ENCODE measurements at regions not wholly inside any gene's neighbourhood (a gene's known extent, or its start where the extent isn't known, plus 50 kb on each side); places are given as distances from the start of the nearest gene placed in this dataset.

GRCh38 chr16:62664566-62664965 is 628.3 kb upstream of the CDH8 start:
- Histone ChIP-seq H3K9ac (ENCODE audit: low read depth in 1 of 2, low read length in 2 of 2) (no peak overlapping the region), H3K9me3 (ENCODE audit: control insufficient read depth in 1 of 2, low read length in 2 of 2) (peaks cover 4 to 7% of the 10 kb centered on the region in 2 donors), H3K27me3 (ENCODE audit: control insufficient read depth in 1 of 2, insufficient read depth in 2 of 2, low read length in 2 of 2) (no peaks in the 10 kb centered on the region), H3K4me3 (ENCODE audit: low read depth in 1 of 2, low read length in 2 of 2) (no peak overlapping the region), H3K36me3 (ENCODE audit: control insufficient read depth in 1 of 2, insufficient read depth in 2 of 2, low read length in 2 of 2) (no peaks in the 10 kb centered on the region), H3K4me1 (ENCODE audit: control insufficient read depth in 1 of 2, insufficient read depth in 2 of 2, low read length in 2 of 2) (no peaks in the 10 kb centered on the region), H3K27ac (ENCODE audit: low read depth, low read length) (no peak overlapping the region)

GRCh38 chr16:62661435-62661834 is 625.2 kb upstream of the CDH8 start:
- Histone ChIP-seq H3K9ac (ENCODE audit: low read depth in 1 of 2, low read length in 2 of 2) (no peak overlapping the region), H3K4me3 (ENCODE audit: low read depth in 1 of 2, low read length in 2 of 2) (no peak overlapping the region), H3K27me3 (ENCODE audit: control insufficient read depth in 1 of 2, insufficient read depth in 2 of 2, low read length in 2 of 2) (no peaks in the 10 kb centered on the region), H3K36me3 (ENCODE audit: control insufficient read depth in 1 of 2, insufficient read depth in 2 of 2, low read length in 2 of 2) (no peaks in the 10 kb centered on the region), H3K4me1 (ENCODE audit: control insufficient read depth in 1 of 2, insufficient read depth in 2 of 2, low read length in 2 of 2) (no peaks in the 10 kb centered on the region), H3K9me3 (ENCODE audit: control insufficient read depth in 1 of 2, low read length in 2 of 2) (peaks cover 0 to 5% of the 10 kb centered on the region in 2 donors), H3K27ac (ENCODE audit: low read depth, low read length) (no peak overlapping the region)

GRCh38 chr16:62657116-62657515 is 620.9 kb upstream of the CDH8 start:
- H3K27me3 ChIP-seq (ENCODE audit: control insufficient read depth in 1 of 2, insufficient read depth in 2 of 2, low read length in 2 of 2), result no peaks in the 10 kb centered on the region
- H3K4me1 ChIP-seq (ENCODE audit: control insufficient read depth in 1 of 2, insufficient read depth in 2 of 2, low read length in 2 of 2), result no peaks in the 10 kb centered on the region
- H3K9ac ChIP-seq (ENCODE audit: low read depth in 1 of 2, low read length in 2 of 2), result no peak overlapping the region
- no peaks in the 10 kb centered on the region for H3K36me3 ChIP-seq (ENCODE audit: control insufficient read depth in 1 of 2, insufficient read depth in 2 of 2, low read length in 2 of 2)
- no peak overlapping the region for H3K27ac ChIP-seq (ENCODE audit: low read depth, low read length)
- H3K4me3 ChIP-seq (ENCODE audit: low read depth in 1 of 2, low read length in 2 of 2), result no peak overlapping the region
- peaks cover 0 to 5% of the 10 kb centered on the region in 2 donors for H3K9me3 ChIP-seq (ENCODE audit: control insufficient read depth in 1 of 2, low read length in 2 of 2)

GRCh38 chr16:62652441-62653120 is 616.3 kb upstream of the CDH8 start:
- Histone ChIP-seq H3K27ac (ENCODE audit: low read depth, low read length) (no peak overlapping the region), H3K9me3 (ENCODE audit: control insufficient read depth in 1 of 2, low read length in 2 of 2) (peaks cover 6 to 7% of the 10 kb centered on the region in 2 donors), H3K4me1 (ENCODE audit: control insufficient read depth in 1 of 2, insufficient read depth in 2 of 2, low read length in 2 of 2) (no peaks in the 10 kb centered on the region), H3K4me3 (ENCODE audit: low read depth in 1 of 2, low read length in 2 of 2) (no peak overlapping the region), H3K36me3 (ENCODE audit: control insufficient read depth in 1 of 2, insufficient read depth in 2 of 2, low read length in 2 of 2) (no peaks in the 10 kb centered on the region), H3K27me3 (ENCODE audit: control insufficient read depth in 1 of 2, insufficient read depth in 2 of 2, low read length in 2 of 2) (no peaks in the 10 kb centered on the region), H3K9ac (ENCODE audit: low read depth in 1 of 2, low read length in 2 of 2) (no peak overlapping the region)

GRCh38 chr16:62648256-62648655 is 612.0 kb upstream of the CDH8 start:
- H3K36me3 ChIP-seq (ENCODE audit: control insufficient read depth in 1 of 2, insufficient read depth in 2 of 2, low read length in 2 of 2), result no peaks in the 10 kb centered on the region
- H3K9me3 ChIP-seq (ENCODE audit: control insufficient read depth in 1 of 2, low read length in 2 of 2), result peaks cover 19 to 36% of the 10 kb centered on the region in 2 donors
- no peaks in the 10 kb centered on the region for H3K27me3 ChIP-seq (ENCODE audit: control insufficient read depth in 1 of 2, insufficient read depth in 2 of 2, low read length in 2 of 2)
- H3K27ac ChIP-seq (ENCODE audit: low read depth, low read length), result no peak overlapping the region
- H3K4me3 ChIP-seq (ENCODE audit: low read depth in 1 of 2, low read length in 2 of 2), result no peak overlapping the region
- no peak overlapping the region for H3K9ac ChIP-seq (ENCODE audit: low read depth in 1 of 2, low read length in 2 of 2)
- no peaks in the 10 kb centered on the region for H3K4me1 ChIP-seq (ENCODE audit: control insufficient read depth in 1 of 2, insufficient read depth in 2 of 2, low read length in 2 of 2)

- Histone ChIP-seq H3K27ac (ENCODE audit: low read depth, low read length) (no peak overlapping the region), H3K27me3 (ENCODE audit: control insufficient read depth in 1 of 2, insufficient read depth in 2 of 2, low read length in 2 of 2) (no peaks in the 10 kb centered on the region), H3K36me3 (ENCODE audit: control insufficient read depth in 1 of 2, insufficient read depth in 2 of 2, low read length in 2 of 2) (no peaks in the 10 kb centered on the region), H3K4me1 (ENCODE audit: control insufficient read depth in 1 of 2, insufficient read depth in 2 of 2, low read length in 2 of 2) (no peaks in the 10 kb centered on the region), H3K9me3 (ENCODE audit: control insufficient read depth in 1 of 2, low read length in 2 of 2) (peaks cover 15 to 28% of the 10 kb centered on the region in 2 donors), H3K4me3 (ENCODE audit: low read depth in 1 of 2, low read length in 2 of 2) (no peak overlapping the region), H3K9ac (ENCODE audit: low read depth in 1 of 2, low read length in 2 of 2) (no peak overlapping the region)
Measured at GRCh38 chr16:62644030-62644812, 608.0 kb upstream of the CDH8 start.

GRCh38 chr16:62642677-62643076 is 606.4 kb upstream of the CDH8 start:
- H3K4me3 ChIP-seq (ENCODE audit: low read depth in 1 of 2, low read length in 2 of 2), result no peak overlapping the region
- no peak overlapping the region for H3K27ac ChIP-seq (ENCODE audit: low read depth, low read length)
- no peak overlapping the region for H3K9ac ChIP-seq (ENCODE audit: low read depth in 1 of 2, low read length in 2 of 2)
- no peaks in the 10 kb centered on the region for H3K27me3 ChIP-seq (ENCODE audit: control insufficient read depth in 1 of 2, insufficient read depth in 2 of 2, low read length in 2 of 2)
- H3K36me3 ChIP-seq (ENCODE audit: control insufficient read depth in 1 of 2, insufficient read depth in 2 of 2, low read length in 2 of 2), result no peaks in the 10 kb centered on the region
- no peaks in the 10 kb centered on the region for H3K4me1 ChIP-seq (ENCODE audit: control insufficient read depth in 1 of 2, insufficient read depth in 2 of 2, low read length in 2 of 2)
- H3K9me3 ChIP-seq (ENCODE audit: control insufficient read depth in 1 of 2, low read length in 2 of 2), result peaks cover 13 to 32% of the 10 kb centered on the region in 2 donors

GRCh38 chr16:62639890-62640289 is 603.7 kb upstream of the CDH8 start:
- no peaks in the 10 kb centered on the region for H3K36me3 ChIP-seq (ENCODE audit: control insufficient read depth in 1 of 2, insufficient read depth in 2 of 2, low read length in 2 of 2)
- H3K9me3 ChIP-seq (ENCODE audit: control insufficient read depth in 1 of 2, low read length in 2 of 2), result peaks cover 5 to 10% of the 10 kb centered on the region in 2 donors
- H3K27me3 ChIP-seq (ENCODE audit: control insufficient read depth in 1 of 2, insufficient read depth in 2 of 2, low read length in 2 of 2), result no peaks in the 10 kb centered on the region
- H3K9ac ChIP-seq (ENCODE audit: low read depth in 1 of 2, low read length in 2 of 2), result no peak overlapping the region
- H3K27ac ChIP-seq (ENCODE audit: low read depth, low read length), result no peak overlapping the region
- no peak overlapping the region for H3K4me3 ChIP-seq (ENCODE audit: low read depth in 1 of 2, low read length in 2 of 2)
- no peaks in the 10 kb centered on the region for H3K4me1 ChIP-seq (ENCODE audit: control insufficient read depth in 1 of 2, insufficient read depth in 2 of 2, low read length in 2 of 2)

- no peaks in the 10 kb centered on the region for H3K4me1 ChIP-seq (ENCODE audit: control insufficient read depth in 1 of 2, insufficient read depth in 2 of 2, low read length in 2 of 2)
- H3K27me3 ChIP-seq (ENCODE audit: control insufficient read depth in 1 of 2, insufficient read depth in 2 of 2, low read length in 2 of 2), result no peaks in the 10 kb centered on the region
- H3K36me3 ChIP-seq (ENCODE audit: control insufficient read depth in 1 of 2, insufficient read depth in 2 of 2, low read length in 2 of 2), result no peaks in the 10 kb centered on the region
- H3K27ac ChIP-seq (ENCODE audit: low read depth, low read length), result no peak overlapping the region
- H3K9ac ChIP-seq (ENCODE audit: low read depth in 1 of 2, low read length in 2 of 2), result no peak overlapping the region
- H3K4me3 ChIP-seq (ENCODE audit: low read depth in 1 of 2, low read length in 2 of 2), result no peak overlapping the region
- H3K9me3 ChIP-seq (ENCODE audit: control insufficient read depth in 1 of 2, low read length in 2 of 2), result peaks cover 5 to 8% of the 10 kb centered on the region in 2 donors
Measured at GRCh38 chr16:62638964-62639870, 603.0 kb upstream of the CDH8 start.
